ENCODE measurements at regions not wholly inside any gene's neighbourhood (a gene's known extent, or its start where the extent isn't known, plus 50 kb on each side); places are given as distances from the start of the nearest gene placed in this dataset.

DNA sequence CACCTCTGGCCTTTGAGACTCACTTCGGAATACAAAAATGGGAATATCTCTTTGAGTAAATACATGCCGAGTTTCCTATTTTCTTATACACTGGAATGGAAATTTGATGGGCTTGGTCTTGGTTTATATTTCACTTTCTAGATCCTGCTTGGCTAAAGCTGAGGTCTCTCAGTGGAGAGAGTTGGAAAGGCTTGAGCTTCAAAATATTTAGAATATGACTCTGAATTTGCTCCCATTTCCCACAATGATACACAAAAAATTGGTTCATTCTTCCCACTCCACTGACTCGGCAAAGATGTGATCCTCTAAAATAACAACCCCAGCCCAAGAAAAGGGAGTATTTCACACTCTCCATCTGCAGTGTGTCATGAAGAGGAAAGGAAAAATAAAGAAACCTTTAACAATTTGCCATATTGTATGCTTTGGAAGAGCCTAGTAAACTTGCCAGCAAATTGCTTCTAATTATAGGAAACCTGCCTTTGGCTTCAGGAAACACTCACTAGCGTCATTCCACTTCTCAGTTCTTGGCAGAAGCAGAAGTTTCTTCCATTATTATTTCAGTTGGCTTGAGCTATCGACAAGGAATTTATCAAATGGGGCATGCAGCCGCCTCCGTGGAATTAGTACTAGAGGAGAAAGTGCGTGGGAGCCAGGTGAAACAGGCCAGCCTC is 302.9 kb downstream of the NSG2 start:
- TF ChIP-seq, protein P1, sequence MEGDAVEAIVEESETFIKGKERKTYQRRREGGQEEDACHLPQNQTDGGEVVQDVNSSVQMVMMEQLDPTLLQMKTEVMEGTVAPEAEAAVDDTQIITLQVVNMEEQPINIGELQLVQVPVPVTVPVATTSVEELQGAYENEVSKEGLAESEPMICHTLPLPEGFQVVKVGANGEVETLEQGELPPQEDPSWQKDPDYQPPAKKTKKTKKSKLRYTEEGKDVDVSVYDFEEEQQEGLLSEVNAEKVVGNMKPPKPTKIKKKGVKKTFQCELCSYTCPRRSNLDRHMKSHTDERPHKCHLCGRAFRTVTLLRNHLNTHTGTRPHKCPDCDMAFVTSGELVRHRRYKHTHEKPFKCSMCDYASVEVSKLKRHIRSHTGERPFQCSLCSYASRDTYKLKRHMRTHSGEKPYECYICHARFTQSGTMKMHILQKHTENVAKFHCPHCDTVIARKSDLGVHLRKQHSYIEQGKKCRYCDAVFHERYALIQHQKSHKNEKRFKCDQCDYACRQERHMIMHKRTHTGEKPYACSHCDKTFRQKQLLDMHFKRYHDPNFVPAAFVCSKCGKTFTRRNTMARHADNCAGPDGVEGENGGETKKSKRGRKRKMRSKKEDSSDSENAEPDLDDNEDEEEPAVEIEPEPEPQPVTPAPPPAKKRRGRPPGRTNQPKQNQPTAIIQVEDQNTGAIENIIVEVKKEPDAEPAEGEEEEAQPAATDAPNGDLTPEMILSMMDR (IDR thresholded peaks at IDR 0.05; ENCODE audit: insufficient read depth, low read depth, low read length, missing control alignments) = no peak
- DNase-seq (ENCODE audit: low read depth) = no peak
- H3K4me3 ChIP-seq (ENCODE audit: low read depth, low read length) = no peak overlapping the region

DNA sequence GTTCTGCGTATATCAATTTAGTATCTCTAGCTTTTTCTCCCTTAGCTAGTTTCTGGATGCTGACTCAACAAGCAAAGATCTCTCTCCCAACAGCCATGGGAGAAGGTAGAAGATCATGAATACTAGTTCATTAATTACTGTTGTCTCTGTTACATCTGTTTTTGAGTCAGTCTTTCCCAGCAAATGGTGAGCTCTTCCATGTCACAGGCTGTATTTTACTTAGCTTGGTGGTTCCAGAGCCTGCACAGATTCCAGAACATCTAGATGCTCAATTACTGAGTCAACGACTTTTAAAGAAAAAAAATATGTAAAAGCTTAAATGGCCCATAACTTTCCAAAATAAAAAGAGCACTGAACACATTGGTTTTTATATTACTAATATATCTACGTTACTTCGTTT is 307.2 kb downstream of the NSG2 start:
- no peak for DNase-seq (ENCODE audit: low read depth)
- no peak overlapping the region for H3K4me3 ChIP-seq (ENCODE audit: low read depth, low read length)
- TF ChIP-seq, protein P1 (IDR thresholded peaks at IDR 0.05; ENCODE audit: insufficient read depth, low read depth, low read length, missing control alignments) = no peak

DNA sequence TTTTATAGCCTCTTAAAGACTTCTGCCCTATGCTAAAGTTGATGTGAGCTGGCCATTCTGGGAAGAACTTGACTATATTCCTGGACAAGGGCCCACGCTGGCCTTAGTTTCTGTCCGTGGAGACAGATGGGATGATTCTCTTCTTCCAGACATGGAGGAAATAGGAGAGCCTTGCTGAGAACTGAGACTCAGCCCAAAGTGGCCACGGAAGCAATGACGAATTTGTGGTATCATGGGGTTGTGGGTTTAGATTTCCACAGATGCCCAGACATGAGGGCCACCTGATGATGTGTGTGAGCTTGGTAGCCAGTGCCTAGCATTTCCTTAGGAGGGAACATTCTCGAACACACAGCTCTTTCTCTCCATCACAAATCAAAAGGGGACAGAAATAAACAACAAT is 309.1 kb downstream of the NSG2 start:
- no peak overlapping the region for H3K4me3 ChIP-seq (ENCODE audit: low read depth, low read length)
- no peak for DNase-seq (ENCODE audit: low read depth)
- TF ChIP-seq, protein P1 (IDR thresholded peaks at IDR 0.05; ENCODE audit: insufficient read depth, low read depth, low read length, missing control alignments) = no peak

DNA sequence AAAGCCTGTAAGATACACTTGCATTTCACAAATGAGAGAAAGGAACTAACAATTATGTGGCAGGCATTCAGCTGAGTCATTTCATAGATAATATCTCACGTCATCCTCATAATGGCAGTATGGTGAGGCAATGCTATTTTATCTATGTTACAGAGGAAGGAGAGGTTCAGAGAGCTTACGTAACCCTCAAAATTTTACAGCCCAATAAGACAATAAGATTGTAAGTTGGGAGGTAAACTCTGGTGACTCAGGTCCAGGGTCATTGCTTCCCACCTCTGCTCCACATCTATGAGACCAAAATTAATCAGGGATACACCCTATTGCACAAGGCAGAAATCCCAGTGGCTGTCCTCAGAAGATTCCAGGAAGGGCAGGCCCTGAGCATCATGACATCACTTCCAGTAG is 309.7 kb downstream of the NSG2 start:
- H3K4me3 ChIP-seq (ENCODE audit: low read depth, low read length) = no peak overlapping the region
- no peak for DNase-seq (ENCODE audit: low read depth)
- TF ChIP-seq, protein P1 (IDR thresholded peaks at IDR 0.05; ENCODE audit: insufficient read depth, low read depth, low read length, missing control alignments) = no peak

DNA sequence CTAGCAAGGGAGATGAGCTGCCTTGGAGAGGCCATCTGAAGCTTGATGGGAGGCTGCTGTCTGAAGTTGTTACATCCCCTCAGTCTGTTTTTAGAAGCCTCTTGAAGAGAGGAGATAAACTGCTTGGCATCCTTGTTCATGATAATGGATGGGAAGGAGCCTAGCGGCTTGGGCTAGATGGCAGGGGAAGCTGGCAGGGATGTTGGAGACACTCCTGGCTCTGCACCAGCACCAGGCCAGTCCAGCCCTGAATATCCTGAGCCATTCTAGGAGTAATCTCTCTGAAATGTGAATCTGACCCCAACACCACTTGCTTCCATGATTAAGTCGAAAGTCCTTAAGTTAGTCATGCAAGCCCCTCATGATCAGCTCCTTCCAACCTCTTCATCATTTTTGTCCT is 310.5 kb downstream of the NSG2 start:
- DNase-seq (ENCODE audit: low read depth) = no peak
- TF ChIP-seq, protein P1 (IDR thresholded peaks at IDR 0.05; ENCODE audit: insufficient read depth, low read depth, low read length, missing control alignments) = no peak
- H3K4me3 ChIP-seq (ENCODE audit: low read depth, low read length) = no peak overlapping the region

DNA sequence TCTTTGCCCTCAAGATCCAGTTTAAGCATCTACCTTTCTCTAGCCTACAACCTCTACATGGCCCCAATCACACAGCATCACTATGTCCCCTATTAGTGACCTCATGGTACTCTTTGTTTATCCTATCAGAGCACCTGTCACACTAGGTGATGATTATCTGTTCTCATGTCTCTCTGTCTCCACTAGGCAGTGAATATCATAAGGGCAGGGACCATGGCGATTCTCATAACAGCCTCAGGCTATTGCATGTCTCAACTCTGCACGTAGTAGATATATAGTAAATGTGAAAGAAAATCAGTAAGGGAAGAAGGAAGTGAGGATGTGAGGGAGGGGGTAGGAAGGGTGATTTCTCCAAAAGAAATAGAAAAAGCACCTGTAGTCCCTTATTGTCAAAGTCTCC is 311.0 kb downstream of the NSG2 start:
- TF ChIP-seq, protein P1 (IDR thresholded peaks at IDR 0.05; ENCODE audit: insufficient read depth, low read depth, low read length, missing control alignments) = no peak
- DNase-seq (ENCODE audit: low read depth) = no peak
- H3K4me3 ChIP-seq (ENCODE audit: low read depth, low read length) = no peak overlapping the region

DNA sequence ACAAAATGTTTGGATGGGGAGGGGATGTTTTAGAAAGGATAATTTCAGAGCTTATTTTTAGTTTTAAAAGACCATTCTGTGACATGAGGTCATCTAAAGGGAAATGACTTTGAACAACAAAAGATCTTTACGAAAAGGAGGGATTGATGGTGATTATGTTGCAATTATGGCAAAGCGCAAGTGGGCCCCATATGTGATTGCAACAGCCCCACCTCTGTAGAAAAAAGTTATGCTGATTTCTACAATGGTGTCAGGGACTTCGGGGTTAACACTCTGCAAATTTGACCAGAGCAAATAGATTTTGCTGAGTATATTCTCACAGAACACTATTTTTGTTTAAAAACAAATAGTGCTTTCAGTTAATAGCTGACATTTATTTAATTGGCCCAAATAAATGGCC is 312.8 kb downstream of the NSG2 start:
- TF ChIP-seq, protein P1 (IDR thresholded peaks at IDR 0.05; ENCODE audit: insufficient read depth, low read depth, low read length, missing control alignments) = no peak
- H3K4me3 ChIP-seq (ENCODE audit: low read depth, low read length) = no peak overlapping the region
- DNase-seq (ENCODE audit: low read depth) = no peak
